ELR (cell line): ENCODE measurements at regions not wholly inside any gene's neighbourhood (a gene's known extent, or its start where the extent isn't known, plus 50 kb on each side); places are given as distances from the start of the nearest gene placed in this dataset.

Source experiments
- DNase-seq: peaks from one replicate; pipeline ENCODE4 v3.0.0-alpha.2; 2015; ENCODE audit warnings: low read depth

DNA sequence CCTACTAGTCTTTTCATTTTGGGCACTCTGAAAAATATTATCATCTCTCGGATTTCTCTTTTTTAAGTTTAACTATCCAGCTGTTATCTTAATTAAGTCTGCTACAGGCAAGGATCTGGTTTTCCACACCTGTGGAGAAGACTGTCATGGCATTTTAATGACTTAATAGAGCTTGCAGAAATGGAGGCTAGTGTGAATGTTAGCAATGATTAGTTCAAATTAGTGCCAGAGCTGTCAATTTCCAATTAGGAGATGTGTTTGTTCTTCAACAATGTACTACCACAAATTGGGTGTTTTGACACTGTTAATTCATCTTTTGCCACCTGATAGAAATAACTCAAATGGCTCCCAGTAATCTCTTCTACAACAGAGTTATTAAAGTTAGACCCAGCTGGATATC, 2023.0 kb upstream of the CDH9 start:
- no peak for DNase-seq

DNA sequence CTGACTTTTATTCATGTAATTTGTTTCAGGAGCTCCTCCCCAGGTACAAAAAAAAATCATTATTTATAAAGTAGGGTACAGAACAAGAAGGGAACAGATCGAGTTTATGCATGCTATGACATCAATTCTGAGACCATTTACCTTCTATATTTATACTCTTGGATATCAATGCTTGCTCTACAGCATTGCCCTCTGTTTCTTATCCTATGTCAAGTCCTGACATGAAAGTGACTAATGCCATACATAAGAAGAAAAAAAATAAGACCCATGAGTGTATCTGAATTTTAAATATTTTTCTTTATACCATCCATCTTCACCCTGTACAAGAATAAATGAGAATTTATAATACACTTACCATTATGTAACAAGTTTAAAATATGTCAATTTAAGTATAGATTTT, 2016.3 kb upstream of the CDH9 start:
- no peak for DNase-seq

DNA sequence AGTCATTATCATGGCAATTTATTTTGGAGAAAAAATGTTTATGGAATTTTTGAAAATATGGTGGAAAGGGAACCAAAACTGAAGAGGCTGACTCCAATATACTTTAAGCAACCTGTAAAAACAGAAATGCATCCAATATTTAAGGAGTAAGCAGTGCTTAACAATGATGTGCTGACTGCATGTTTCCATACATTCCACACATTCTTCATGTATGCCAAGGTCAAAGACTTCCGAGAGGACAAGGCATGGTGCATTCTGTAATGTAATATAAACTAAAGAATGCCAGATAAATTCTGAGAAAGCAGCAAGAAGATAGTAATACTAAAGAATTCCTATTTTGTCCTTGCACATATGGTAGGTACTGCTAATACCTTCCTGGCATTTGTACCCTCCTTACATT, 2015.9 kb upstream of the CDH9 start:
- no peak for DNase-seq

- DNase-seq = no peak
These were observed 2013.1 kb upstream of the CDH9 start for GRCh38 chr5:29051509-29051908.

- DNase-seq = no peak
These were observed 2003.8 kb upstream of the CDH9 start for GRCh38 chr5:29042152-29042551.

GRCh38 chr5:29040404-29040803, 2002.0 kb upstream of the CDH9 start:
- DNase-seq = no peak

DNA sequence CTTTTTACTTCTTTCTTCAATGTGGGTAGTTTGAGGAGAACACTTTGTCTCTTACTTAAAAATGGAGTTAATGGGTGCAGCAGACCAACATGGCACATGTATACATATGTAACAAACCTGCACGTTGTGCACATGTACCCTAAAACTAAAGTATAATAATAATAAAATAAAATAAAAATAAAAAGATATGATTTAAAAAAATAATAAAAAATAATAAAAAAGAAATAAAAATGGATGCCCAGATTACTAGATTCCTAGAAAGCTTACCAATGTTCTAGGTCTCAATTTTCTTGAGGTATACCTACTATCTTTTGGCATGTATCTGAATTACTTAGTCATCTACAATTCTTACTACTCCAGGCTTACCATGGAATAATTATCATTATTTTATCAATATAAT, 2001.6 kb upstream of the CDH9 start:
- no peak for DNase-seq

DNA sequence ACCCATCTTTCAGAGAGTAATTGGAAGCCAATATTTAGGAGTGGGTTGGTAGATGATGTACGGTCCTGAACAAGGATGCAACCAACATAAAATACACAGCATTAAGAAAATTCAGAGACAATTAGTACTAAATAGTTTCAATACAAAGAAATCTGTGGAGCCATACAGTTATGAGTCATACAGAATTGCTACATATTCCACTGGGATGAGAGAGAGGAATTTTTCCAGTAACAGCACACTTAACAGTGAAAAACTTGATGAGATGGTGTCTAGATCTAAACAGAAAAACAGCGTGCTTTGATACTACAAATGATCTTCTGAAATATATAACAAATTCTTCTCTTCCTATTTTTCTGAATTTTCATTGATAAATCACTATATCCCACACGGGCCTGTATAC, 1999.3 kb upstream of the CDH9 start:
- DNase-seq = no peak

- no peak for DNase-seq
These were observed 1985.7 kb upstream of the CDH9 start for GRCh38 chr5:29024052-29024451.

GRCh38 chr5:29023541-29023940, 1985.2 kb upstream of the CDH9 start:
- no peak for DNase-seq

DNA sequence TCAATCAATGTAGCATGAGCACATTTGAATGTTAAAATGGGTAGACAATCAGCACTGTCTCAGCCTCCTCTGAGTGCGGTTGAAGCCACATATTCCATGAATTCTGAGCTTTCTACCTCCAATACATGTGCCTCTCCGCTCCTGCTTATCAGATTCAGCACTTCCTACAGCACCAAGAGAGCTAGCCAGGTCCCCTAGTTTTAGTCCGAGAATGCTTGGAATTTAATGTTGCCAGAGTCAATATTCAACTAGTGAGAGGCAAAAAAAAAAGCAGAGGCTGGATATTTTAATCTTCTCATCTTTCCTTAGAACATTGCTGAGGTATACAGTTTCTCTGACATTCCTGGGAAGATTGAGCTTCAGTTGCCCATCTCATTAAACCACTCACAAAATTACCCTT, 1979.1 kb upstream of the CDH9 start:
- DNase-seq = no peak

GRCh38 chr5:29016067-29016466, 1977.7 kb upstream of the CDH9 start:
- no peak for DNase-seq

GRCh38 chr5:29015523-29015922, 1977.1 kb upstream of the CDH9 start:
- DNase-seq = no peak

- no peak for DNase-seq
These were observed 1967.0 kb upstream of the CDH9 start for GRCh38 chr5:29005386-29005785.

DNA sequence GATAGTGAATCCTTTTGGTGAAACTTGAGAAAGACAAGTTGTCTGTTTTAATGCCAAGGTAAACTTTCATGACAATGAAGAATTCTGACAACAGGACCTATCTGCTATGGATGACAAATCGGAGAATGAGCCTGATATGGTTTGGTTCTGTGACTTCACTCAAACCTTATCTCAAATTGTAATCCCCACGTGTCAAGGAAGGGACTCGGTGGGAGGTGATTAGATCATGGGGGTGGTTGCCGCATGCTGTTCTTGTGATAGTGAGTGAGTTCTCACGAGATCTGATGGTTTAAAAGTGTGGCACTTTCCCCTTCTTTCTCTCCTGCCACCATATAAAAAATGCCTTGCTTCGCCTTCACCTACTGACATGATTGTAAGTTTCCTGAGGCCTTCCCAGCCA, 1964.1 kb upstream of the CDH9 start:
- DNase-seq = no peak

DNA sequence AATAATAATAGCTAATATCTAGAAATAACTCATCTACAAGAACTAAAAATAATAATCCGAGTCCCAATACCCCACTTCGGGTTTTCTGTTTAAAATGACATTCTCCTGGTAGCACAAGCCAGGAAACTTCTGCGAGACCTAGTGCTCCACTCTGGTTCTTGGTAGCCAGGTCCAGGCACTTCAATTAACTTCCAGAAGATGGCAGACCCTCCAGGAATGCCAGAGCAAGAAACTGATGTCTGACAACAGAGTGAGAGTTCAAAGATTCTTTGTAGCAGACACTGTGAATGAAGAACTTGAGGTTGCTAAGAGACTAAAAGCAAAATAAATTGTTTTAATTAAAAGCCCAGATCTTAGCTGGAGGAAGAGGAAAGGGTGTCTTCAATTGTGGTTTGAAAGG, 1963.3 kb upstream of the CDH9 start:
- no peak for DNase-seq

GRCh38 chr5:28984639-28985038, 1946.3 kb upstream of the CDH9 start:
- DNase-seq = no peak

GRCh38 chr5:28975508-28975907, 1937.1 kb upstream of the CDH9 start:
- DNase-seq = no peak

GRCh38 chr5:28967848-28968247, 1929.5 kb upstream of the CDH9 start:
- no peak for DNase-seq

- DNase-seq = no peak
These were observed 1923.4 kb upstream of the CDH9 start for GRCh38 chr5:28961816-28962215.

GRCh38 chr5:28958581-28958980, 1920.2 kb upstream of the CDH9 start:
- DNase-seq = no peak

- no peak for DNase-seq
These were observed 1919.1 kb upstream of the CDH9 start for GRCh38 chr5:28957450-28957849.

GRCh38 chr5:28954074-28954473, 1915.7 kb upstream of the CDH9 start:
- DNase-seq = no peak

- DNase-seq = no peak
These were observed 1909.5 kb upstream of the CDH9 start for GRCh38 chr5:28947865-28948264.

DNA sequence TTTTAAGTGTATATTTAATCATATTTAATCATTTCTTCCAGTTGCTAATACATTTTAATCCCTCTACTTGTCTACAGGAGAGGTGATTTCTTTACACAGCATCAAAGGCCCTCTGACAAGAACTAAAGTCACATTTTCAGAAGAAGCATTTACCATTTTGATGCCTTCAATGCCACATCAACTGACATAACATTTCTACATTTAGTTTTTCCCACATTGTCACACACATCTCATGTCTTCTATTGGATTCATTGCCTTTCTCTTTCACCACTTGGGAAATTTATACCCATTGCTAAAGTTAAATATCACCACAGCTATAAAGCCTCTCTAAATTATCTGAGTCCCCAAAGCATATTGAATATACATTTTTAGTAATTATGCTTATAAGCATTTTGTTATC, 1907.5 kb upstream of the CDH9 start:
- DNase-seq = no peak
